ENCODE measurements at regions not wholly inside any gene's neighbourhood (a gene's known extent, or its start where the extent isn't known, plus 50 kb on each side); places are given as distances from the start of the nearest gene placed in this dataset.
A peak's percentile ranks its signal among the peaks of the same experiment; 100 is the strongest.

- peaks cover 51% of the 10 kb centered on the region for H3K4me1 Mint-ChIP-seq (ENCODE audit: unreplicated experiment)
- H3K4me3 Mint-ChIP-seq = peak overlapping the region; percentile 67
- peak overlapping the region; percentile 72 for H3K27ac Mint-ChIP-seq
- no peaks in the 10 kb centered on the region for H3K27me3 Mint-ChIP-seq
- no peak for TF ChIP-seq CTCF (conservative IDR thresholded peaks at IDR 0.05)
- no peaks in the 10 kb centered on the region for H3K9me3 Mint-ChIP-seq
- peaks cover 9% of the 10 kb centered on the region for H3K36me3 Mint-ChIP-seq
- peak; percentile 65 for DNase-seq (ENCODE audit: extremely low spot score, unreplicated experiment)
Measured at GRCh38 chr17:77454242-77455095, 313.7 kb downstream of the SEC14L1 start.

DNA sequence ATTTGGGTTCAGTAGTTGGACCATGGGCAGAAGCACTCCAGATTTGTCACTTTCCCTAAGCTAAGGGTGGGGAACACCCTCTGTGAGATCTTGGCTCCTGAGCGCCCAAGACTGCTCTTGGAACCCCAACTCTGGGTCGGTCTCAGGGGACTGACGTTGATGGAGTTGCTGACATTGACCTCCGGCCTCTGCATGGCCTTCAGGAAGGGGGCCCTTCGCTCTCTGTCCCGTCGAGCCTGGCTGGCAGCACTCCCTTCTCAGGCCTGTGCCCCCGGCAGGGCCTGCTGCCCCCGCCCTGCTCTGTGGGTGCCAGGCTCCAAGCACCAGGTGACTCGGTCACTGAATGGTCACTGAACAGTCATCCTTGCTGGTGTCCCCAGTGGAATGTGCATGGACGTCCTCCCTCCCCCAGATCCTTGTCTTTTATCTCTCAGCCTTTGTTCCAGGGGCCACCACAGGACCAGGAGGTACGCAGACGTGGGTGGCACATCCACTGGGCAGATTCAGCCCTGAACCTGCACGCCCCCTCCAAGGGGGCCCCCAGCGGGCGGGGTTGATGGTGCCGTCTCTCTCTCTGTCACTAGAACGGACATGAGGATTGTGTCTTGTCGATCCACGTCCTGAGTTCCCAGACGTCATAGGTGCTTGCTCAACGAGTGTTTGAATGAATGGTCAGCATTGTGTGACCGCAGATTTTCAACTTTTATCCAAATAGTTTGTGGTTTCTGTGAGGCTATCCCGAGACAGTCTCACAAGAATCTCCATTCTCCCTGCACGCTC is 314.5 kb downstream of the SEC14L1 start:
- H3K27me3 Mint-ChIP-seq = no peaks in the 10 kb centered on the region

GRCh38 chr17:77455891-77456260 is 315.1 kb downstream of the SEC14L1 start:
- DNase-seq (ENCODE audit: extremely low spot score, unreplicated experiment) = no peak
- Mint-ChIP-seq H3K27ac (peak overlapping the region; percentile 72), H3K4me1 (ENCODE audit: unreplicated experiment) (peaks cover 55% of the 10 kb centered on the region), H3K9me3 (no peaks in the 10 kb centered on the region), H3K36me3 (peaks cover 9% of the 10 kb centered on the region), H3K27me3 (no peaks in the 10 kb centered on the region), H3K4me3 (peak overlapping the region; percentile 61)
- no peak for TF ChIP-seq CTCF (conservative IDR thresholded peaks at IDR 0.05)

More for the DNA sequence above, 314.5 kb downstream of the SEC14L1 start:
- no peak for TF ChIP-seq CTCF (conservative IDR thresholded peaks at IDR 0.05)
- H3K36me3 Mint-ChIP-seq = peaks cover 9% of the 10 kb centered on the region
- peak; percentile 68 for DNase-seq (ENCODE audit: extremely low spot score, unreplicated experiment)
- H3K4me3 Mint-ChIP-seq = peak overlapping the region; percentile 61
- peak overlapping the region; percentile 72 for H3K27ac Mint-ChIP-seq
- no peaks in the 10 kb centered on the region for H3K9me3 Mint-ChIP-seq
- H3K4me1 Mint-ChIP-seq (ENCODE audit: unreplicated experiment) = peaks cover 50% of the 10 kb centered on the region

- no peak for TF ChIP-seq CTCF (conservative IDR thresholded peaks at IDR 0.05)
- Mint-ChIP-seq H3K9me3 (no peaks in the 10 kb centered on the region), H3K36me3 (peaks cover 9% of the 10 kb centered on the region), H3K27ac (no peak overlapping the region), H3K4me1 (ENCODE audit: unreplicated experiment) (peaks cover 58% of the 10 kb centered on the region), H3K4me3 (no peak overlapping the region), H3K27me3 (no peaks in the 10 kb centered on the region)
- no peak for DNase-seq (ENCODE audit: extremely low spot score, unreplicated experiment)
Measured at GRCh38 chr17:77456271-77456950, 315.6 kb downstream of the SEC14L1 start.

DNA sequence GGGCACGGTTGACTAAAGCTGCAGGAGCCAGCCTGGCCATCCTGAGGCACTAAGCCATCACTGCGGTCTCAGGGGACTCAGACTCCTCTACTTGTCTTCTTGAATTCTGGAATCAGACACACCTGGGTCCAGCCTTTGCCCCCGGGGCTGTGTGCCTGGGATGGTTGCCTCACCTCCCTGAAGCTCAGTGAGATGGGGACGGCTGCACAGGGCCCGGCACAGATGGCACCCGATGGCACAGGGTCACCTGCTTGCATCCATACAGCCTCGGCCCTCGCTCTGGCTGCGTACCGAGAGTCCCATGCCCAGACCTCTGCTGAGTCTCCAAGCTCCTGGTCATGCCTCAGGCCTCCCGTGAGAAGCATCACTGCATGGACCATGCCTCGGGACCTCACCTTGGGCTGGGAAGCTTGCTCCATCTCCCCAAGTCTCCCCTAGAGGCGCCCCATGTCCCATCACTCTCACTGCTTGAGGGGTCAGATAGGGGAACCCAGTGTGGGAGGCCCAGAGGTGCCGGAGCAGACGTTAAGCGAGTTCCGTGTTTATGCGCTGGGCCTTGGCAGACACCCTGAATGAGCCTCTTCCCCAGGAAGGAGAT is 316.3 kb downstream of the SEC14L1 start:
- peaks cover 9% of the 10 kb centered on the region for H3K36me3 Mint-ChIP-seq
- H3K4me3 Mint-ChIP-seq = no peak overlapping the region
- peak; percentile 64 for DNase-seq (ENCODE audit: extremely low spot score, unreplicated experiment)
- H3K27ac Mint-ChIP-seq = peak overlapping the region; percentile 23
- no peaks in the 10 kb centered on the region for H3K27me3 Mint-ChIP-seq
- H3K4me1 Mint-ChIP-seq (ENCODE audit: unreplicated experiment) = peaks cover 61% of the 10 kb centered on the region
- H3K9me3 Mint-ChIP-seq = no peaks in the 10 kb centered on the region
- no peak for TF ChIP-seq CTCF (conservative IDR thresholded peaks at IDR 0.05)
